Thoracic aorta (tissue), 2 donors: ENCODE measurements at regions not wholly inside any gene's neighbourhood (a gene's known extent, or its start where the extent isn't known, plus 50 kb on each side); places are given as distances from the start of the nearest gene placed in this dataset.

ENCODE experiments used
- ATAC-seq: fragments of 150-250 bp; one replicate; pipeline ENCODE4 v1.8.0; 2017; ENCODE audit warnings: low read depth; ENCODE audit not compliant: insufficient number of reproducible peaks, low FRiP score
- DNase-seq: peaks from one replicate; pipeline ENCODE4 v3.0.0-alpha.2; 2020; ENCODE audit warnings: low spot score
- H3K27ac ChIP-seq, 2 donors: fragments of 200-600 bp; sonication (generic); 1 replicate in 1 of 2; 2 replicates in 1 of 2; pipeline ENCODE4 v1.5.1; 2016; ENCODE audit warnings: mild to moderate bottlenecking in 2 of 2, moderate library complexity in 2 of 2
- H3K27me3 ChIP-seq: fragments of 200-600 bp; sonication (generic); replicated peaks from 2 replicates; pipeline ENCODE4 v1.6.0; 2016; ENCODE audit warnings: mild to moderate bottlenecking; ENCODE audit not compliant: insufficient read depth
- H3K36me3 ChIP-seq: fragments of 200-600 bp; sonication (generic); one replicate; pipeline ENCODE4 v1.5.1; 2016
- H3K4me1 ChIP-seq, 2 donors: fragments of 200-600 bp; sonication (generic); 1 replicate in 1 of 2; 2 replicates in 1 of 2; pipeline versions ENCODE4 v1.5.1 to v1.6.0; 2016; ENCODE audit warnings: low read depth in 2 of 2, mild to moderate bottlenecking in 1 of 2; ENCODE audit not compliant: control insufficient read depth in 1 of 2
- H3K4me3 ChIP-seq: fragments of 200-600 bp; sonication (generic); 2 replicates; pipeline ENCODE4 v1.5.1; 2016; ENCODE audit warnings: mild to moderate bottlenecking
- H3K9me3 ChIP-seq: fragments of 200-600 bp; sonication (generic); 2 replicates; pipeline ENCODE4 v1.5.1; 2016
- CTCF ChIP-seq: fragments of 200-600 bp; sonication (generic); IDR thresholded peaks from one replicate; pipeline ENCODE4 v1.5.1; 2019; ENCODE audit warnings: antibody characterized with exemption

DNA sequence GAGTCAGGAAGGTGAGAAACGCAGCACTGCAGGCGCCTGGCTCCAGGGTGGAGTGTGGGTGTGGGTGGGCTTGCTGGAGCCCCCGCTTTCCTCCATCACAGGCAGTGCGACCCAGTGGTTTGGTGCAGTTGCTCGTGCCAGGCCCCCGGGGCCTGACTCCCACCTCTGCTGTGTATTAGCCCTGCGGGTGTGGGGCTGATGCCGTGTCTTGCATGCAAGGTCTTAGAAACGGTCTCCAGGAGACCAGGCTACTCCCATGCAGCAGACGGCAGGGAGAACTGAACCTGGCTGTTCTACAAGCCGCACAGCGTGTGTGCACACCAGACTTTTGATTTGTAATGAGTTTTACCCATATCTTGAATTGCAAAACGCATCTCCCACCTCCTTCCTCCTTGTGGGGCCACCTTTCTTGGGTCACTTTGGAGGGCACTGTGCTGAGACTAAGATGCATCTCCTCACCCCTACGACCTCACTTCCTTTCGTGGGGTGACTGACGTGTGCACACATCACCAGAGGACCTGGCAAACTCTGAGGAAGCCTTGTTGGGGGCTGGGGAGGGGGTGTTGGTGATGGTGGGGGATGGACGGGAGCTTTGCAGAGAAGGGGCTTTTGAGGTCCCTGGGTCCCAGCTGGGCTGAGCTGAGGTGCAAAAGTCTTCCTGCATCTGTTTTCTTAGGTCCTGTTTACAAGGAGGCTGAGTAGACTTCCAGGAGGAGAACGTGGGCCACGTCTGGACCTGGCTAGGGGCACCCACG lies 101.8 kb upstream of the TNRC6C start:
- no peak for DNase-seq

GRCh38 chr17:77857306-77857555 lies 101.3 kb upstream of the TNRC6C start:
- TF ChIP-seq CTCF: no peak
- ATAC-seq (no peak), DNase-seq (no peak)
- no peak overlapping the region for H3K4me3 ChIP-seq
- H3K36me3 ChIP-seq: no peaks in the 10 kb centered on the region
- no peaks in the 10 kb centered on the region for H3K9me3 ChIP-seq
- H3K27me3 ChIP-seq: no peaks in the 10 kb centered on the region
- peaks cover 0 to 6% of the 10 kb centered on the region in 2 donors for H3K4me1 ChIP-seq
- H3K27ac ChIP-seq: no peak overlapping the region

More for the DNA sequence above, 101.8 kb upstream of the TNRC6C start:
- peaks cover 0 to 6% of the 10 kb centered on the region in 2 donors for H3K4me1 ChIP-seq
- ATAC-seq: no peak
- H3K27ac ChIP-seq: no peak overlapping the region
- no peak for TF ChIP-seq CTCF
- no peak overlapping the region for H3K4me3 ChIP-seq
- H3K27me3 ChIP-seq: no peaks in the 10 kb centered on the region
- H3K36me3 ChIP-seq: no peaks in the 10 kb centered on the region
- H3K9me3 ChIP-seq: no peaks in the 10 kb centered on the region

- Histone ChIP-seq H3K36me3 (no peaks in the 10 kb centered on the region), H3K4me1 (peaks cover 0 to 6% of the 10 kb centered on the region in 2 donors), H3K27me3 (no peaks in the 10 kb centered on the region), H3K9me3 (no peaks in the 10 kb centered on the region), H3K27ac (no peak overlapping the region), H3K4me3 (no peak overlapping the region)
- TF ChIP-seq CTCF: no peak
- no peak for ATAC-seq
- no peak for DNase-seq
These were observed 100.9 kb upstream of the TNRC6C start for GRCh38 chr17:77857613-77858012.

DNA sequence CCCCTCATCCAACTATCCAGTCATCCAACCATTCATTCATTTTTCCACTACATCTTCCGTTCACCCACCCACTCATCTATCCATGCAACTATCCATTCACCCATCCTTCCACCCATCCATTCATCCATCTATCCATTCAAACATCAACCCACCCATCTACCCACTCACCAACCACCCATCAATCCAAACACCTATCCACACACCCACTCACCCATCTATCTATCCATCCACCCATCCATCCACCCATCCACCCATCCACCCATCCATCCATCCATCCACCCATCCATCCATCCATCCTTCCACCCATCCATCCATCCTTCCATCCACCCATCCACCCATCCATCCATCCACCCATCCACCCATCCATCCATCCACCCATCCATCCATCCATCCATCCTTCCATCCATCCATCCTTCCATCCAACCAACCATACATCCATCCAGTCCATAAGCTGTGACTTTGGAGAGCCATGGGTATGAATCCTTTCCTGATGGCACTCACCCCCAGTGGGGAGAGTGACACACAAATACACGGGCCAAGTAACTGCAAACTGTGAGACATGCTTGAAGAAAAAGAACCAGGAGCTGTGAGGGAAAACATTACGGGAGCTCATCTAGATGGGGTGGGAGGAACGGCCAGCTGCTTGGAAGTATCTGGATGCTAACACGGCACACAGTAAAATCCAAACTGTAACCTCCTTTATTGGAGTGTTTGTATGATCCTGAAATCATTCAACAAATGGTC lies 100.0 kb upstream of the TNRC6C start:
- TF ChIP-seq CTCF: no peak
- ATAC-seq: no peak
- no peak overlapping the region for H3K4me3 ChIP-seq

DNA sequence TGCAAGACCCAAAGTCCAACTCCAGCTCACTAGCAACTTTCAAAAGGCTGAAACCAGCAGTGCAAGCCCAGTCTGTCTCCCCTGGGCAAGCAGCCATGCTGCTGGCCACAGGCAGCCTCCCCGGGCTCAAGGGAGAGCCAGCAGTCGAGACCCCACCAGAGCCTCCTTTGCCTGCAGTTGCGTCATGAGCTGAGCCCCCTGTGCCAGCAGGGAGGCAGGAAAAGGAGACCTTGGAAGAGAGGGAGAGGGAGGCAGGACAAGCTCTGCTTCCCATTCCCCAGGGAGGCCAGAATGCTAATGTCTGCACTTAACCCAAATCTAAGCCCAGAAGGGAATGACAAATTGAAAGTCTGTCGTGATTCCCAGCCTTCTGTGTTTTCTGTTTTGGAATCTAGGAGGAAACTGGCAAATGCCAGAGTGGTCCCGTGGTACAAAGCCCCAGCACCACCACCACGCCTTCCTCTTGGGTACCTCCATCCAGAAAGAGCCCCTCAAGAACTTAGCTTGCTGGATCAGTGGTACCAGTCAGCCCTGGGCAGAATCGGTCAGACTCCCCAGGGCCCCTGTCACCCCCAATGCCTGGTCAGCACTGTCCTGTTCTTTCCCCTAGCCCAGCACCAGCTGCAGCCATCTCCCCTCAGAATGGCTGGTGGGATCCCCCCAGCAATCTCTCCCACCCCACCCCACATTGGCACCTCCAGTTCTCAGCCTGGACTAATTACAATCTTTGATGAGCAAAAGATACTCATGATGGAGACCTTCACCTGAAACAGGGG lies 99.3 kb upstream of the TNRC6C start:
- DNase-seq (no peak), ATAC-seq (no peak)
- no peaks in the 10 kb centered on the region for H3K9me3 ChIP-seq
- peaks cover 0 to 6% of the 10 kb centered on the region in 2 donors for H3K4me1 ChIP-seq
- no peak for TF ChIP-seq CTCF
- H3K27ac ChIP-seq: no peak overlapping the region
- H3K4me3 ChIP-seq: no peak overlapping the region
- no peaks in the 10 kb centered on the region for H3K27me3 ChIP-seq
- no peaks in the 10 kb centered on the region for H3K36me3 ChIP-seq

More for the DNA sequence above, 100.0 kb upstream of the TNRC6C start:
- no peak overlapping the region for H3K27ac ChIP-seq
- no peak for DNase-seq
- H3K4me1 ChIP-seq: peaks cover 0 to 6% of the 10 kb centered on the region in 2 donors
- no peaks in the 10 kb centered on the region for H3K9me3 ChIP-seq
- no peaks in the 10 kb centered on the region for H3K27me3 ChIP-seq
- no peaks in the 10 kb centered on the region for H3K36me3 ChIP-seq
